A549 (cell line): ENCODE measurements at regions not wholly inside any gene's neighbourhood (a gene's known extent, or its start where the extent isn't known, plus 50 kb on each side); places are given as distances from the start of the nearest gene placed in this dataset.

Experiments used
- ATAC-seq, 2 experiments: fragments of 200-7000 bp in 1 of 2; fragments of >200 bp in 1 of 2; cut with Nextera tagmentation in 1 of 2; cut with Tn5 transposase in 1 of 2; 3 replicates each; pipeline versions ENCODE4 v1.8.0 to v1.9.1; 2018 to 2020; ENCODE audit warnings: mild to moderate bottlenecking in 1 of 2, moderate library complexity in 1 of 2
- CTCF ChIA-PET: fragments of 300-600 bp; sonication (Branson Sonifier 250); formaldehyde crosslinking; extraction: SDS; loops from one replicate; lab custom pipeline; 2021; ENCODE audit warnings: antibody characterized with exemption, inconsistent platforms; lab: Yijun Ruan, JAX
- POLR2A ChIA-PET: fragments of 350-600 bp; formaldehyde crosslinking; extraction: SDS; loops from one replicate; lab custom pipeline; 2021; ENCODE audit warnings: antibody characterized with exemption, inconsistent platforms; lab: Yijun Ruan, JAX
- DNase-seq, 2 experiments: peaks; one replicate each; pipeline versions ENCODE4 v3.0.0 to v3.0.0-alpha.2; 2011 to 2016; ENCODE audit warnings: low read depth in 1 of 2, low spot score in 1 of 2
- FAIRE-seq: peaks from 2 replicates; lab custom pipeline; 2011; peaks lifted over from hg19 to GRCh38; lab: Jason Lieb, UNC
- H3K27ac ChIP-seq, 2 experiments: fragments of >200 bp; sonication (Bioruptor Twin); formaldehyde crosslinking; 3 replicates each; pipeline ENCODE4 v1.5.1; 2016 to 2017
- H3K4me1 ChIP-seq: fragments of >200 bp; sonication (Bioruptor Twin); formaldehyde crosslinking; 3 replicates; pipeline ENCODE4 v1.6.1; 2016
- H3K4me2 ChIP-seq: fragments of >200 bp; sonication (Bioruptor Twin); formaldehyde crosslinking; 3 replicates; pipeline ENCODE4 v1.6.1; 2016
- H3K4me3 ChIP-seq: fragments of >200 bp; sonication (Bioruptor Twin); formaldehyde crosslinking; 3 replicates; pipeline ENCODE4 v1.5.1; 2016
- H3K9me3 ChIP-seq: fragments of >200 bp; sonication (Bioruptor Twin); formaldehyde crosslinking; 3 replicates; pipeline ENCODE4 v1.6.1; 2016
- CBX8 ChIP-seq: fragments of 200-600 bp; sonication (generic); IDR thresholded peaks from 2 replicates; pipeline ENCODE4 v1.6.1; 2016
- CEBPB ChIP-seq, 2 experiments: fragments of >200 bp in 1 of 2; sonication (Bioruptor Twin) in 1 of 2; formaldehyde crosslinking in 1 of 2; IDR thresholded peaks; 2 replicates each; pipeline ENCODE4 v1.6.1; 2012 to 2016
- CHD2 ChIP-seq: fragments of 150-350 bp; IDR thresholded peaks from 2 replicates; pipeline ENCODE4 v1.6.1; 2014; ENCODE audit warnings: low read length; ENCODE audit not compliant: partially characterized antibody
- CHD4 ChIP-seq: fragments of 200-600 bp; sonication (generic); IDR thresholded peaks from 2 replicates; pipeline ENCODE4 v1.6.1; 2016; ENCODE audit warnings: antibody characterized with exemption, mild to moderate bottlenecking, borderline replicate concordance
- EHMT2 ChIP-seq: fragments of 200-600 bp; sonication (generic); IDR thresholded peaks from 2 replicates; pipeline ENCODE4 v1.6.1; 2016; ENCODE audit warnings: antibody characterized with exemption, low read depth, mild to moderate bottlenecking, moderate library complexity
- EP300 ChIP-seq, 2 experiments: fragments of >200 bp; sonication (Bioruptor Twin); formaldehyde crosslinking; IDR thresholded peaks; 2 replicates in 1 of 2; 3 replicates in 1 of 2; pipeline ENCODE4 v1.6.1; 2016 to 2017
- ESRRA ChIP-seq: fragments of 150-350 bp; IDR thresholded peaks from 2 replicates; pipeline ENCODE4 v1.6.1; 2014; ENCODE audit warnings: mild to moderate bottlenecking, low read length, borderline replicate concordance
- FOSB ChIP-seq: fragments of 250-450 bp; sonication (Bioruptor Pico); IDR thresholded peaks from 2 replicates; pipeline ENCODE4 v1.5.0; 2020; ENCODE audit warnings: mild to moderate bottlenecking, moderate library complexity
- FOSL2 ChIP-seq, 2 experiments: fragments of 450-650 bp in 1 of 2; fragments of >200 bp in 1 of 2; sonication (Bioruptor Twin) in 1 of 2; formaldehyde crosslinking; IDR thresholded peaks; 2 replicates each; pipeline versions ENCODE4 v1.5.0 to v1.6.1; 2016 to 2020; ENCODE audit warnings: mild to moderate bottlenecking in 1 of 2, moderate library complexity in 1 of 2
- FOXS1 ChIP-seq: fragments of 250-450 bp; sonication (Bioruptor Pico); IDR thresholded peaks from 2 replicates; pipeline ENCODE4 v1.5.0; 2020; ENCODE audit warnings: mild to moderate bottlenecking, moderate library complexity
- HDAC2 ChIP-seq: fragments of 200-600 bp; sonication (generic); IDR thresholded peaks from 2 replicates; pipeline ENCODE4 v1.6.1; 2016
- NPAS2 ChIP-seq: fragments of 250-450 bp; sonication (Bioruptor Pico); IDR thresholded peaks from 2 replicates; pipeline ENCODE4 v1.8.0; 2022; ENCODE audit warnings: mild to moderate bottlenecking, moderate library complexity, borderline replicate concordance
- POLR2A ChIP-seq: IDR thresholded peaks from 2 replicates; pipeline ENCODE4 v1.6.1; 2012; ENCODE audit warnings: mild to moderate bottlenecking, low read length
- RARB ChIP-seq: fragments of 250-450 bp; sonication (Bioruptor Pico); IDR thresholded peaks from 2 replicates; pipeline ENCODE4 v1.8.0; 2021; ENCODE audit warnings: mild to moderate bottlenecking, moderate library complexity
- RNF2 ChIP-seq: fragments of 200-600 bp; sonication (generic); IDR thresholded peaks from 2 replicates; pipeline ENCODE4 v1.6.1; 2016; ENCODE audit warnings: low read depth, mild to moderate bottlenecking, antibody characterized with exemption, moderate library complexity, borderline replicate concordance
- SMC3 ChIP-seq: fragments of >200 bp; sonication (Bioruptor Twin); formaldehyde crosslinking; IDR thresholded peaks from 3 replicates; pipeline ENCODE4 v1.6.1; 2018; ENCODE audit warnings: inconsistent platforms
- ZFP36 ChIP-seq: fragments of 450-650 bp; IDR thresholded peaks from 2 replicates; pipeline ENCODE4 v1.6.1; 2014; ENCODE audit warnings: borderline replicate concordance; ENCODE audit not compliant: partially characterized antibody
- ZSCAN20 ChIP-seq: fragments of 250-450 bp; sonication (Bioruptor Pico); IDR thresholded peaks from 2 replicates; pipeline ENCODE4 v1.8.0; 2022; ENCODE audit warnings: mild to moderate bottlenecking, moderate library complexity
- WGBS: methylation state at CpG from one replicate; pipeline ENCODE4 v1.1.6; 2017; ENCODE audit errors: missing lambda C conversion rate; 5-methylcytosine and 5-hydroxymethylcytosine counted together
- TF ChIP-seq, protein P1 (sequence below): fragments of 250-450 bp; sonication (Bioruptor Pico); IDR thresholded peaks from 2 replicates; pipeline ENCODE4 v1.5.0; 2021; ENCODE audit warnings: mild to moderate bottlenecking, moderate library complexity, borderline replicate concordance
- TF ChIP-seq, protein P2 (sequence below): fragments of 450-650 bp; IDR thresholded peaks from 2 replicates; pipeline ENCODE4 v1.6.1; 2014; ENCODE audit warnings: antibody characterized with exemption
- TF ChIP-seq, protein P3 (sequence below): fragments of >200 bp; sonication (Bioruptor Twin); formaldehyde crosslinking; IDR thresholded peaks from 3 replicates; pipeline ENCODE4 v1.6.1; 2016
- TF ChIP-seq, protein P4 (sequence below): IDR thresholded peaks from 2 replicates; pipeline ENCODE4 v1.6.1; 2012
- TF ChIP-seq, protein P5 (sequence below): fragments of >200 bp; sonication (Bioruptor Twin); formaldehyde crosslinking; IDR thresholded peaks from 2 replicates; pipeline ENCODE4 v1.6.1; 2016

DNA sequence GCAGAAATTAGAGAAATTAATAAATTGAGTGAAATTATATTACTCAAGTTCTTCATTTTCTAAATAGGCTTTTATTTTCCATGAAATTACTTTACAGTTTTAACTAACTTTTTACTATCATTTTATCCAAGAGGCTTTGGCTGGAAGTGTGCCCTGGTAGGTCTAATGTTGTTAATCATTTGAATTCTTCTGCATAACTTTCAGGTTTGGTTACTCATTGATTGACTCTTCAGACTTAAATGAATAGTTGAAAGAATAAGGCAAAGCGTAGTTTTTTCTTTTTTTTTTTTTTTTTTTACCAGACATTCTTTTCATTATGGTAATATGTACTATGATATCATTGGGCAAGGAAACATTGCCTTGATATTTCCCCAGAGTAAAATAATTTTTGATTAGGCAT lies 228.4 kb upstream of the MMADHC start:
- H3K4me3 ChIP-seq = no peak overlapping the region
- no peak overlapping the region for H3K27ac ChIP-seq
- DNase-seq (no peak), ATAC-seq (no peak), FAIRE-seq (no peak)
- H3K4me1 ChIP-seq = no peaks in the 10 kb centered on the region
- H3K9me3 ChIP-seq = peaks cover 6% of the 10 kb centered on the region; the same call in 2 of the 3 replicates
- POLR2A ChIA-PET = no interaction called here
- CTCF ChIA-PET = no interaction called here
- no peak overlapping the region for H3K4me2 ChIP-seq
- 90% methylated on average over 1 of the region's 1 CpG for WGBS
- TF ChIP-seq EP300 (IDR thresholded peaks at IDR 0.05) (no peak), RNF2 (no peak), RARB (no peak), CEBPB (IDR thresholded peaks at IDR 0.05) (no peak), HDAC2 (no peak), EHMT2 (no peak)
- TF ChIP-seq, protein P1, sequence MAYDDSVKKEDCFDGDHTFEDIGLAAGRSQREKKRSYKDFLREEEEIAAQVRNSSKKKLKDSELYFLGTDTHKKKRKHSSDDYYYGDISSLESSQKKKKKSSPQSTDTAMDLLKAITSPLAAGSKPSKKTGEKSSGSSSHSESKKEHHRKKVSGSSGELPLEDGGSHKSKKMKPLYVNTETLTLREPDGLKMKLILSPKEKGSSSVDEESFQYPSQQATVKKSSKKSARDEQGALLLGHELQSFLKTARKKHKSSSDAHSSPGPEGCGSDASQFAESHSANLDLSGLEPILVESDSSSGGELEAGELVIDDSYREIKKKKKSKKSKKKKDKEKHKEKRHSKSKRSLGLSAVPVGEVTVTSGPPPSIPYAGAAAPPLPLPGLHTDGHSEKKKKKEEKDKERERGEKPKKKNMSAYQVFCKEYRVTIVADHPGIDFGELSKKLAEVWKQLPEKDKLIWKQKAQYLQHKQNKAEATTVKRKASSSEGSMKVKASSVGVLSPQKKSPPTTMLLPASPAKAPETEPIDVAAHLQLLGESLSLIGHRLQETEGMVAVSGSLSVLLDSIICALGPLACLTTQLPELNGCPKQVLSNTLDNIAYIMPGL = no peak

DNA sequence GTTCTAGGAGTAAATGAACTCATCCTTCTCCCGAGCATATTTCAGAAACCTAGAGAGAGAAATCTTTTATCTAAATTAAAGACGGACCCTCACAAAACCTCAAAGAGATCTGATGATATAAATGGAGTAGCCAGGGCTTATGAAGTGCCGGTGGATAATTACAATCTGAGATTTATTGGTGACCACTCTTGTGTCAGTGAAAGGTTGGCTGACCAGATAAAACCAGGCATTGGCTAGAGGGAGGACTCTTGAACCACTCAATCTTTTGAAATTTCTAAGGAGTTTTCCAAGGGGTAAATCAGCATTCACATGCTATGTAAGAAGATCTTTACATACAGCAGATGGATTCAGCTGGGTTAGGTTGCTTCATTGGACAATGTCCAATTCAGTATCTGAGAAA lies 227.3 kb upstream of the MMADHC start:
- DNase-seq (no peak), ATAC-seq (no peak), FAIRE-seq (no peak)
- WGBS = 57% methylated on average over 3 of the region's 3 CpGs
- Histone ChIP-seq H3K9me3 (peaks cover 6% of the 10 kb centered on the region; the same call in 2 of the 3 replicates), H3K4me2 (no peak overlapping the region), H3K4me1 (no peaks in the 10 kb centered on the region), H3K4me3 (no peak overlapping the region), H3K27ac (no peak overlapping the region)
- POLR2A ChIA-PET = no interaction called here
- CTCF ChIA-PET = no interaction called here
- TF ChIP-seq ESRRA (no peak), FOSB (CRISPR knock-in tag) (no peak), CHD2 (no peak)
- TF ChIP-seq, protein P2, sequence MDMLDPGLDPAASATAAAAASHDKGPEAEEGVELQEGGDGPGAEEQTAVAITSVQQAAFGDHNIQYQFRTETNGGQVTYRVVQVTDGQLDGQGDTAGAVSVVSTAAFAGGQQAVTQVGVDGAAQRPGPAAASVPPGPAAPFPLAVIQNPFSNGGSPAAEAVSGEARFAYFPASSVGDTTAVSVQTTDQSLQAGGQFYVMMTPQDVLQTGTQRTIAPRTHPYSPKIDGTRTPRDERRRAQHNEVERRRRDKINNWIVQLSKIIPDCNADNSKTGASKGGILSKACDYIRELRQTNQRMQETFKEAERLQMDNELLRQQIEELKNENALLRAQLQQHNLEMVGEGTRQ = no peak
- TF ChIP-seq, protein P3, sequence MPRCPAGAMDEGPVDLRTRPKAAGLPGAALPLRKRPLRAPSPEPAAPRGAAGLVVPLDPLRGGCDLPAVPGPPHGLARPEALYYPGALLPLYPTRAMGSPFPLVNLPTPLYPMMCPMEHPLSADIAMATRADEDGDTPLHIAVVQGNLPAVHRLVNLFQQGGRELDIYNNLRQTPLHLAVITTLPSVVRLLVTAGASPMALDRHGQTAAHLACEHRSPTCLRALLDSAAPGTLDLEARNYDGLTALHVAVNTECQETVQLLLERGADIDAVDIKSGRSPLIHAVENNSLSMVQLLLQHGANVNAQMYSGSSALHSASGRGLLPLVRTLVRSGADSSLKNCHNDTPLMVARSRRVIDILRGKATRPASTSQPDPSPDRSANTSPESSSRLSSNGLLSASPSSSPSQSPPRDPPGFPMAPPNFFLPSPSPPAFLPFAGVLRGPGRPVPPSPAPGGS = no peak
- TF ChIP-seq, protein P1 = no peak

DNA sequence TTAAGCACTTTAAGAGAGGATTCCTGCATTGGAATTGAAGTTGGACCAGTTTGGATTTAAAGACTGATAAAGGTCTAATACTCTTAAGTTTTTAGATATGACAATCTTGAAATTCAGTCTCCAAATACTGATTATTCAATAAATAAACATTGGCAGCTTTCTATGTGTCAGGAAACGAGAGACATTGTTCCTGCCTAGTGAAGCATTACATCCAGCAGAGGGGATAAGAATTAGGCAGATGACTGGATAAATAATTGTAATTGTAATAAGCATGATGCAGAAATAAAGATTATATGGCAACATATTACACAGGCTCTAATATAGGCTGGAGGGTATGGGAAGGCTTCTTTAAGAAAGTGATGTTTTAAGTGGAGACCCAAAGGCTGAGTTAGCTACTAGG lies 226.5 kb upstream of the MMADHC start:
- TF ChIP-seq EHMT2 = no peak
- no peak for TF ChIP-seq CHD4
- no peak for TF ChIP-seq RARB
- no peak for TF ChIP-seq EP300 (IDR thresholded peaks at IDR 0.05)
- TF ChIP-seq POLR2A = no peak
- TF ChIP-seq ZFP36 = no peak
- TF ChIP-seq, protein P4, sequence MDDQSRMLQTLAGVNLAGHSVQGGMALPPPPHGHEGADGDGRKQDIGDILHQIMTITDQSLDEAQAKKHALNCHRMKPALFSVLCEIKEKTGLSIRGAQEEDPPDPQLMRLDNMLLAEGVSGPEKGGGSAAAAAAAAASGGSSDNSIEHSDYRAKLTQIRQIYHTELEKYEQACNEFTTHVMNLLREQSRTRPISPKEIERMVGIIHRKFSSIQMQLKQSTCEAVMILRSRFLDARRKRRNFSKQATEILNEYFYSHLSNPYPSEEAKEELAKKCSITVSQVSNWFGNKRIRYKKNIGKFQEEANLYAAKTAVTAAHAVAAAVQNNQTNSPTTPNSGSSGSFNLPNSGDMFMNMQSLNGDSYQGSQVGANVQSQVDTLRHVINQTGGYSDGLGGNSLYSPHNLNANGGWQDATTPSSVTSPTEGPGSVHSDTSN = no peak
- no peak for TF ChIP-seq CBX8
- no peak for TF ChIP-seq SMC3
- TF ChIP-seq NPAS2 (CRISPR knock-in tag) = no peak
- TF ChIP-seq, protein P1 = no peak
- TF ChIP-seq, protein P5, sequence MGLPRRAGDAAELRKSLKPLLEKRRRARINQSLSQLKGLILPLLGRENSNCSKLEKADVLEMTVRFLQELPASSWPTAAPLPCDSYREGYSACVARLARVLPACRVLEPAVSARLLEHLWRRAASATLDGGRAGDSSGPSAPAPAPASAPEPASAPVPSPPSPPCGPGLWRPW = no peak
- TF ChIP-seq, protein P3 = no peak
- TF ChIP-seq FOSL2 (IDR thresholded peaks at IDR 0.05) = no peak
- TF ChIP-seq FOSL2 (CRISPR knock-in tag; IDR thresholded peaks at IDR 0.05) = no peak
- TF ChIP-seq FOXS1 (CRISPR knock-in tag) = no peak
- TF ChIP-seq ZSCAN20 = no peak

More for the DNA sequence above, 226.5 kb upstream of the MMADHC start:
- Histone ChIP-seq H3K9me3 (peaks cover 6% of the 10 kb centered on the region; the same call in 2 of the 3 replicates), H3K4me3 (no peak overlapping the region), H3K27ac (no peak overlapping the region), H3K4me2 (no peak overlapping the region), H3K4me1 (no peaks in the 10 kb centered on the region)
- DNase-seq = no peak
- 67% methylated on average over 1 of the region's 1 CpG for WGBS
- FAIRE-seq = no peak
- POLR2A ChIA-PET = no interaction called here
- ATAC-seq = no peak
- CTCF ChIA-PET = no interaction called here
